Left ventricle myocardium superior (tissue), 1 donor: ENCODE measurements at regions not wholly inside any gene's neighbourhood (a gene's known extent, or its start where the extent isn't known, plus 50 kb on each side); places are given as distances from the start of the nearest gene placed in this dataset.
"Not testable (repeated sequence)": the region's sequence is repeated elsewhere in the genome, so short reads cannot be mapped to it uniquely, and the experiment has no call there.

ENCODE experiments used
- ATAC-seq: fragments of 200-7000 bp; cut with Tn5 transposase; one replicate; pipeline ENCODE4 v1.9.1; 2020; ENCODE audit warnings: mild to moderate bottlenecking, moderate library complexity
- DNase-seq: peaks from one replicate; pipeline ENCODE4 v3.0.0-alpha.2; 2020
- intact Hi-C: fragments of 100-400 bp; cut with micrococcal nuclease; formaldehyde crosslinking; loops from one replicate; pipeline ENCODE4 v1.11.0; 2022
- donor health status: DM: no; HTN: yes; CAD: no; lungs with severe emphysema.

- intact Hi-C loops: no loop called here
- DNase-seq: no peak
- ATAC-seq: no peak
Observed at GRCh38 chr6:10343320-10343719, 71.6 kb downstream of the TFAP2A start.

GRCh38 chr6:10341605-10342004 lies 73.3 kb downstream of the TFAP2A start:
- DNase-seq (no peak), ATAC-seq (no peak)
- intact Hi-C loops: no loop called here

- no peak for ATAC-seq
- intact Hi-C loops: no loop called here
- DNase-seq: no peak
Observed at GRCh38 chr6:10338151-10338550, 76.7 kb downstream of the TFAP2A start.

GRCh38 chr6:10337376-10337775 lies 77.5 kb downstream of the TFAP2A start:
- intact Hi-C loops, ATAC-seq, DNase-seq: not testable (repeated sequence)

DNA sequence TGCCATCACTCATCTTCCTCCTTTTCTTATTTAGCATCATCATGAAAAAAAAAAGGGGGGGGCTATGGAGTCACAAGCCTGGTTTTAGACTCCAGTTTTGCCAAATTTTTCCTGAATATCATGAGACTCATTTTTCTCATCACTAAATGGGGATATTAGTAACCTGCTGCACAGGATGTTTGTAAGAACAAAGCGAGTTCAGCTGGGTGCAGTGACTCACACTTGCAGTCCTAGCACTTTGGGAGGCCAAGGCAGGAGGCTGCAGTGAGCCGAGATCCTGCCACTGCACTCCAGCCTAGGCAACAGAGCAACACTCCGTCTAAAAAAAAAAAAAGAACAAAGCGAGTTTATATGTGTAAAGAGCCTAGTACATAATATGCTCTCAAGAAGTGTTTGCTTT lies 82.8 kb downstream of the TFAP2A start:
- DNase-seq (no peak), ATAC-seq (no peak)
- intact Hi-C loops: no loop called here

DNA sequence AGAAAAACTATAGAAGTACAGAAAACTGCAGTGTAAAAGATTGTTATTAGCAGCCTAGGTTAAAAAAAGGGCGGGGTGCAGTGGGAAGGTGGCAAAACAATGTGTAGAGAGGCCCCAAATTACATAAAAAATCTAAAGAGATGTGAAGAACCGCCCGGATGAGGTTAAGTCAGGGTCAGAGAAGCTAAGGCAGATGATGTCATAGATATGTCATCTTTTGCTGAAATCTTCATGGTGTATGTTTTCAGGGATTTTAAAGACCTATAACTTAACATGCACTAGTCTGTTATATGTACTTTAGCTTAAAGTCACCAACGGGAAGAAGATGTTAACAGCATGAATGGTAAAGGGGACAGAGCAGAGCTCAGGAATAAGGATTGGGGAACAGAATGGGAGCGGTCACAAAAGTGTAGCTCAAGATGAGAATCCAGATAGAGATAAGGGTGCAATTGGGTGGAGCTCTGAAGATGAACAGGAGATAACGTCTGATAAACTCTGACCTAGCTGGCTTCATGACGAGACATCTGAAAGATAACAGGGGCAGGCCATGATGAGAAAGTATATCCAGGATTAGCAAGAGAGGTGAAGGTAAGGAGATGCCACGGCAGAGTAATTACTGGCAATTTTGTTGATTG lies 83.4 kb downstream of the TFAP2A start:
- intact Hi-C loops: no loop called here
- no peak for DNase-seq
- no peak for ATAC-seq

- intact Hi-C loops: no loop called here
- no peak for DNase-seq
- no peak for ATAC-seq
Observed at GRCh38 chr6:10330515-10330914, 84.4 kb downstream of the TFAP2A start.

- ATAC-seq (no peak), DNase-seq (no peak)
- intact Hi-C loops: no loop called here
Observed at GRCh38 chr6:10323018-10323417, 91.9 kb downstream of the TFAP2A start.

DNA sequence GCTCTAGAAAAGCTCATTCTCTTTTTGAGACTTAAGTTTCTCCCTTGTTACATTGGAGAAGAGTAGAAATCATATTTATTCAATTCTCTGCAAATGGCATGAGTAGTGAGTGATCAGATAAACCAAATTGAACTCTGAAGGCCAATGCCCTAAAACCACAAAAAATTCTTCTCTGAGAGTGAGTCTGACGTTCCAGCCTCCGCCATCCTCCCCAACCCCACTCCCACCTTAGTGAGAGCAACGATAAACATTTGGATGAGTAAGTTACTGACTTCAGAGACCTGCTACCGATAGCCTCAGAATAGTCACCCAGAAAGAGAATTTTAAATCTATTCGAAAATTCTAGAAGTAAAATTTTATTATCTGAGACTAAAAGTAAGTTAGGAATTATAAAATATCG lies 94.6 kb downstream of the TFAP2A start:
- DNase-seq (no peak), ATAC-seq (no peak)
- intact Hi-C loops: no loop called here

- DNase-seq (no peak), ATAC-seq (peak; percentile 48)
- intact Hi-C loops: no loop called here
Observed at GRCh38 chr6:10316373-10316721, 98.5 kb downstream of the TFAP2A start.

DNA sequence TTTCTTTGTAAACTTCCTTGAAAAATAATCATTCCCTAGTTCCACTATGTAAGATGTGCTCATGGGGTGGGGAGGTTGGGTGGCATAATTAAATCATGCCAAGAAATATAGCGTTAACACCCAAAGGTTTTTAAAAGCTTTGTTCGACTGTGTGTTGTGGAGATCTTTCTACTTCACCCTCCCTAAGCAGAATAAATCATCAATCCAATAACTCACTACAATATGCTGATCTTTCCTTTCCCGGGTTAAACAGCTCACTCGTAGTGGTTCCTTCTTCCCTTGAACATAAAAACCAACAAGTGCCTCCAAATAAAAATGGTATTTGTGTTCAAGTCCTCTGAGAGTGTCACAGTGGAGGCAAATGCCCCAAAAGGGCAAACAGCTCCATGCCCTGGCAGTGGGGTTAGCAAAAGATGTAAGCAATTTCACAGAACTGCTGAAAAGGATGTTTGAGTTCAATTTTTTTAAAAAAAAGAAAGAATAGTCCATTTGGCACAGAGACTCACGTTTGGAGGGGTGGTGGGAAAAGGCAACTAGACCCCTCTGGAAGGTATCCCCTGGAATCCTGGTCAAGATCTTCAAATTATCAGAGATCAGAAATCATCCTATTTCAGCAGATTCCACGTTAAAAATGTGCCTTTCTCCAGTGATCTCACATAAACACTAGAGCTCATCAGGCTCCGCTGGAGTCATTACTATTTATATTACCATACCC lies 99.1 kb downstream of the TFAP2A start:
- DNase-seq: no peak
- intact Hi-C loops: no loop called here
- ATAC-seq: no peak

DNA sequence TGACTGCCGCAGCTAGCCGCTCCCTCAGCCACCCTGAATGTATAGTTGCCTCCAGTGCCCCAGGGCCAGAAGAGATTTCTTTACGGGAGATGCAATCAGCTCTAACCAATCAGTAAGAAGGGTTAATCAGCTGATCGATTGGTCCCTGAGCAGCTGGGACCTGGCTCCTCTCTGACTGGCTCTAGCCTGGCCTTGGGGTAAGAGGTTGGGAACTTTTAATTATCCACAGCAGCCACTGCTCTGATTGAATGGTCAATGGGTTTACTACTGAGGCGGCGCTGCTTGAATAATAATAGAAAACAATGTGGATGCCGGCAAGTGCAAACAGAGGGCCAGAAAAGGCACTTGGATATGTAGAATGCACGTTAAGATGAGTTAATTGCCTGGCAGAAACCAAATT lies 99.8 kb downstream of the TFAP2A start:
- no peak for DNase-seq
- no peak for ATAC-seq
- intact Hi-C loops: no loop called here

DNA sequence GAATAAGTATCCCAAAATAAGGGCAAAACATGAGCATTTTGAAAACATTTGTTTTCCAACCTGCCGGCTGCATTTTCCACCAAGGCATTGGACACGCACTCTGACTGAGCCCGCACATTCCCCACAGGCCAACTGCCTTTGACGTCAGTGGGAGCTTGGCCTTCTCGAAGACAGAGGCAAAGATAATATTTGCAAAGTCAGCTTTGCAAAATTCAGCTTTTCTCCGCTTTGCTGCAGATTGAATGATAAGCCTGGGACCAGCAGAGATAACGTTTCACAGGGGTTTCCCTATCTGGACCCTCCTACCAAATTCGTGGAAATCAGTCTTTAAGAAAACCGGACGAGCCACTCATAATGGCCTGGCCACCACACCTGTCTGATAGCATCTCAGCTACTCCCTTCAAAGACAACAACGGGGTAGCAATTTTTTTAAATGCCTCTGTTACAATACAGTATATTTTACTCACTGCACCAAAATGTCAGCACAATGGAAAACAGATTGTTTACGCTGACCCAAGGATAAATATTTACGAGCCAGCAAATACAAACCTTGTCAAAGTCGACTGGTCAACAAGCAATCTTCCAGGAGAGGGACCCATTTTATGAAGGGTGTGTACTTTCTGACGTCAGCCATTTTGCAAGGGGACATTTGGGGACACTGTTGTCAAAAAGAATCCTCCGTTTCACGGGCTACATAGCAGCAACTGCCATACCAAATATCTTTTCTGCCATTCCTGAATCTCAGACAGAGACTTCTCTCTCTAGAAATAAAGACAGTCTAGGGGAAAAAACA lies 100.5 kb downstream of the TFAP2A start:
- intact Hi-C loops: no loop called here
- ATAC-seq (no peak), DNase-seq (no peak)

DNA sequence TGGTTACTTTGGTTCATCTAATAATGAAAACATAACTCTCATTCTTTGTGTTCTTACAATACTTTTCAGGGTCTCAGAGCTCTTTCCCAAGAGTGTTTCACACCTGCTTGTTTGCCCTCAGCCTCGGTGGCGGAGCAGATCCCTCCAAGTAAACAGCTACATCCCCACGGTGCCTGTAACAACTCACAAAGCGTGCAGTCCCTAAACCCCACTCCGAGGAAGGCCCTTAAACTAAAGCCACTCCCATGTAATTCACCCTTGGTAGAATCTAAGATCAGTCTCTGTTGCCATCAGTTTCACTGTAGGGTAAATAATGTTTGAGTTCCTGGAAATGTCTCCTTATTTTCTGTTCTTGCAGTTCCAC lies 101.1 kb downstream of the TFAP2A start:
- DNase-seq (no peak), ATAC-seq (no peak)
- intact Hi-C loops: no loop called here

- ATAC-seq: no peak
- intact Hi-C loops: no loop called here
- no peak for DNase-seq
Observed at GRCh38 chr6:10312445-10312844, 102.4 kb downstream of the TFAP2A start.

GRCh38 chr6:10311546-10312405 lies 103.1 kb downstream of the TFAP2A start:
- intact Hi-C loops, ATAC-seq: not testable (repeated sequence)

GRCh38 chr6:10310826-10311225 lies 104.0 kb downstream of the TFAP2A start:
- ATAC-seq: no peak
- intact Hi-C loops: no loop called here

More at GRCh38 chr6:10311546-10312405, 103.1 kb downstream of the TFAP2A start:
- not testable (repeated sequence) for DNase-seq

GRCh38 chr6:10310330-10310653 lies 104.6 kb downstream of the TFAP2A start:
- ATAC-seq (no peak), DNase-seq (no peak)
- intact Hi-C loops: no loop called here

More at GRCh38 chr6:10310826-10311225, 104.0 kb downstream of the TFAP2A start:
- no peak for DNase-seq

- intact Hi-C loops: no loop called here
- DNase-seq (no peak), ATAC-seq (no peak)
Observed at GRCh38 chr6:10309457-10310329, 105.2 kb downstream of the TFAP2A start.
